HEK293 (cell line): ENCODE measurements at regions not wholly inside any gene's neighbourhood (a gene's known extent, or its start where the extent isn't known, plus 50 kb on each side); places are given as distances from the start of the nearest gene placed in this dataset.

Experiments
- ATF2 ChIP-seq: fragments of 450-650 bp; formaldehyde crosslinking; IDR thresholded peaks from 2 replicates; pipeline ENCODE4 v1.5.1; 2016; ENCODE audit warnings: missing biosample characterization, missing genetic modification characterization, low read depth
- CTCF ChIP-seq: fragments of 450-650 bp; formaldehyde crosslinking; IDR thresholded peaks from 2 replicates; pipeline ENCODE4 v1.5.1; 2016; ENCODE audit warnings: missing biosample characterization, missing genetic modification characterization
- HOXD13 ChIP-seq: sonication (generic); formaldehyde crosslinking; IDR thresholded peaks from 2 replicates; pipeline ENCODE4 v1.8.0; 2022; ENCODE audit warnings: missing genetic modification reagents, borderline replicate concordance
- PBX3 ChIP-seq: sonication (generic); formaldehyde crosslinking; IDR thresholded peaks from 2 replicates; pipeline ENCODE4 v1.8.1; 2022; ENCODE audit warnings: mild to moderate bottlenecking, moderate library complexity, missing genetic modification reagents
- REST ChIP-seq: fragments of 450-650 bp; formaldehyde crosslinking; IDR thresholded peaks from 2 replicates; pipeline ENCODE4 v1.5.1; 2016; ENCODE audit warnings: missing biosample characterization, missing genetic modification characterization
- SETDB1 ChIP-seq: IDR thresholded peaks from one replicate; pipeline ENCODE4 v1.6.1; 2017; ENCODE audit warnings: mild to moderate bottlenecking, low read length, moderate library complexity, mixed read lengths; ENCODE audit not compliant: insufficient read length
- TCF7L2 ChIP-seq: IDR thresholded peaks from 2 replicates; pipeline ENCODE4 v1.6.1; 2011; ENCODE audit warnings: low read depth, mild to moderate bottlenecking, inconsistent platforms, low read length, moderate library complexity, borderline replicate concordance
- ZNF362 ChIP-seq: fragments of 450-650 bp; formaldehyde crosslinking; IDR thresholded peaks from 2 replicates; pipeline ENCODE4 v1.5.1; 2016; ENCODE audit warnings: missing biosample characterization, missing genetic modification characterization
- ZNF433 ChIP-seq: fragments of 450-650 bp; formaldehyde crosslinking; IDR thresholded peaks from 2 replicates; pipeline ENCODE4 v1.5.1; 2016; ENCODE audit warnings: missing biosample characterization, missing genetic modification characterization, low read depth
- ZNF514 ChIP-seq: fragments of 450-650 bp; formaldehyde crosslinking; IDR thresholded peaks from 2 replicates; pipeline ENCODE4 v1.5.1; 2016; ENCODE audit warnings: missing biosample characterization, missing genetic modification characterization
- ZNF843 ChIP-seq: fragments of 450-650 bp; formaldehyde crosslinking; IDR thresholded peaks from 2 replicates; pipeline ENCODE4 v1.5.1; 2016; ENCODE audit warnings: missing biosample characterization, missing genetic modification characterization
- ZSCAN5A ChIP-seq: fragments of 450-650 bp; formaldehyde crosslinking; IDR thresholded peaks from 2 replicates; pipeline ENCODE4 v1.5.1; 2016; ENCODE audit warnings: missing biosample characterization, missing genetic modification characterization

- no peak for TF ChIP-seq HOXD13
- no peak for TF ChIP-seq CTCF (tag by site-specific recombination)
- TF ChIP-seq ZNF433 (tag by site-specific recombination), result no peak
- no peak for TF ChIP-seq SETDB1
- no peak for TF ChIP-seq ZNF843 (tag by site-specific recombination)
- no peak for TF ChIP-seq REST (tag by site-specific recombination)
- no peak for TF ChIP-seq PBX3 (CRISPR knock-in tag)
- TF ChIP-seq ZNF362 (tag by site-specific recombination), result no peak
- TF ChIP-seq ZSCAN5A, result no peak
- no peak for TF ChIP-seq TCF7L2
- TF ChIP-seq ZNF514 (tag by site-specific recombination), result no peak
- no peak for TF ChIP-seq ATF2
These were observed 502.1 kb downstream of the ETS1 start for GRCh38 chr11:128085276-128085675.
